ENCODE measurements at regions not wholly inside any gene's neighbourhood (a gene's known extent, or its start where the extent isn't known, plus 50 kb on each side); places are given as distances from the start of the nearest gene placed in this dataset.
"Not testable (repeated sequence)": the region's sequence is repeated elsewhere in the genome, so short reads cannot be mapped to it uniquely, and the experiment has no call there.

GRCh38 chr7:119908948-119909347, 364.0 kb upstream of the KCND2 start:
- TF ChIP-seq CTCF (IDR thresholded peaks at IDR 0.05; ENCODE audit: low read depth, low read length), result no peak
- H3K4me3 ChIP-seq (replicated peaks in 1 of 2; ENCODE audit: low read depth in 2 of 2, low read length in 2 of 2), result no peak overlapping the region

GRCh38 chr7:119914119-119914518, 358.9 kb upstream of the KCND2 start:
- H3K4me3 ChIP-seq (replicated peaks in 1 of 2; ENCODE audit: low read depth in 2 of 2, low read length in 2 of 2); DNase-seq (ENCODE audit: low read depth in 2 of 2): not testable (repeated sequence)

More at GRCh38 chr7:119908948-119909347, 364.0 kb upstream of the KCND2 start:
- no peak for DNase-seq (ENCODE audit: low read depth in 2 of 2)

GRCh38 chr7:119916501-119916900, 356.5 kb upstream of the KCND2 start:
- no peak for TF ChIP-seq CTCF (IDR thresholded peaks at IDR 0.05; ENCODE audit: low read depth, low read length)
- no peak for DNase-seq (ENCODE audit: low read depth in 2 of 2)
- no peak overlapping the region for H3K4me3 ChIP-seq (replicated peaks in 1 of 2; ENCODE audit: low read depth in 2 of 2, low read length in 2 of 2)

GRCh38 chr7:119918185-119918584, 354.8 kb upstream of the KCND2 start:
- H3K4me3 ChIP-seq (replicated peaks in 1 of 2; ENCODE audit: low read depth in 2 of 2, low read length in 2 of 2), result no peak overlapping the region
- TF ChIP-seq CTCF (IDR thresholded peaks at IDR 0.05; ENCODE audit: low read depth, low read length), result no peak
- no peak for DNase-seq (ENCODE audit: low read depth in 2 of 2)

GRCh38 chr7:119919986-119920385, 353.0 kb upstream of the KCND2 start:
- no peak for TF ChIP-seq CTCF (IDR thresholded peaks at IDR 0.05; ENCODE audit: low read depth, low read length)
- no peak overlapping the region for H3K4me3 ChIP-seq (replicated peaks in 1 of 2; ENCODE audit: low read depth in 2 of 2, low read length in 2 of 2)
- no peak for DNase-seq (ENCODE audit: low read depth in 2 of 2)

- DNase-seq (ENCODE audit: low read depth in 2 of 2), result no peak
- no peak overlapping the region for H3K4me3 ChIP-seq (replicated peaks in 1 of 2; ENCODE audit: low read depth in 2 of 2, low read length in 2 of 2)
- TF ChIP-seq CTCF (IDR thresholded peaks at IDR 0.05; ENCODE audit: low read depth, low read length), result no peak
Measured at GRCh38 chr7:119925581-119926289, 347.2 kb upstream of the KCND2 start.

GRCh38 chr7:119929891-119930290, 343.1 kb upstream of the KCND2 start:
- no peak overlapping the region for H3K4me3 ChIP-seq (replicated peaks in 1 of 2; ENCODE audit: low read depth in 2 of 2, low read length in 2 of 2)
- peak in 1 of 2 donors; percentile 13 for DNase-seq (ENCODE audit: low read depth in 2 of 2)
- no peak for TF ChIP-seq CTCF (IDR thresholded peaks at IDR 0.05; ENCODE audit: low read depth, low read length)
